Activated CD4-positive, alpha-beta T cell treated with anti-CD3 and anti-CD28 coated beads, Interleukin-2, Interleukin-4, amounts not matched to agents 100 ng/mL and 50 ng/mL, durations not matched to agents 16 hours and 8 hours (primary cell): ENCODE measurements at regions not wholly inside any gene's neighbourhood (a gene's known extent, or its start where the extent isn't known, plus 50 kb on each side); places are given as distances from the start of the nearest gene placed in this dataset.
"Not testable (repeated sequence)": the region's sequence is repeated elsewhere in the genome, so short reads cannot be mapped to it uniquely, and the experiment has no call there.

ENCODE experiments used
- DNase-seq: peaks from one replicate; pipeline ENCODE4 v3.0.0-alpha.2; 2020; ENCODE audit warnings: low spot score

- peak; percentile 31 for DNase-seq
Measured at GRCh38 chr10:28991333-28992270, 297.3 kb upstream of the LYZL1 start.

- no peak for DNase-seq
Measured at GRCh38 chr10:28993056-28993455, 295.8 kb upstream of the LYZL1 start.

DNA sequence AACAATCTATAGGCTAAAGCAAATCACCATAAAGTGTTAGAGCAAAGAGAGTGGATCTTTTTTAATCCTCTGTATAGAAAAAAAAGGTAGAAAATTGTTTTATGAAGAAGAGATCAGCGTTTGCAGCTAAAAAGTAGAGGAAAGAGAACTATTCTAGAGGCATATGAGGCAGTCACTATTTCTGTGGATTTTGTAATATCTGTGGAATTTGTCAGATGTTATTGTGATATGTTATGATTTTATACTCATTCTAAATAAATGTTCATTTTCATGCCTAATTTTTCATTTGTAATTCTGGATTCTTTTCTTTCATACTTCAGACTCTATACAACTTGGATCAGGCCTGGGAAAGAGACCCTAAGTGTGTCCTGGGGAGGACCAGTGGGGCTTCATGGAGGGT is 295.0 kb upstream of the LYZL1 start:
- no peak for DNase-seq

- DNase-seq = not testable (repeated sequence)
Measured at GRCh38 chr10:28994802-28995201, 294.1 kb upstream of the LYZL1 start.

DNA sequence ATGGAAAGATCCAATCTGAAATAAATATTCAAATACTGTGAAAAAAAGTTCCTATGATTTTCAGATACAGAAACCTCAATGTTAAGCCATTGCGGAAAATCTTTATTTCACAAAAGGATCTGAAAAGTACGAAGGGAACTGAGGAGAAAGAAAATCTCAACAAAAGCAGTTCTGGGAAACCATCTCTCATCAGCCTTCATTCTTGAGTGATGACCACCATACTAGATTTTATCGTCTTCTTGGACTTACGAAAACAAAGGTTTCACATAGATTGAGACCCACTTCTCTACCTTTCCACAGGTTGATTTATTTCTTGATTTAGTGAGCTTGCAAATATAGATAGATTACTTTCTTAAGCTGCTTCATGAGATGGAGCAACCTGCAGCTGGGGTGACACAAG is 293.4 kb upstream of the LYZL1 start:
- DNase-seq = no peak

GRCh38 chr10:28996345-28996744 is 292.5 kb upstream of the LYZL1 start:
- DNase-seq = no peak

GRCh38 chr10:28996947-28997551 is 291.8 kb upstream of the LYZL1 start:
- DNase-seq = no peak

- no peak for DNase-seq
Measured at GRCh38 chr10:28997734-28998133, 291.1 kb upstream of the LYZL1 start.

DNA sequence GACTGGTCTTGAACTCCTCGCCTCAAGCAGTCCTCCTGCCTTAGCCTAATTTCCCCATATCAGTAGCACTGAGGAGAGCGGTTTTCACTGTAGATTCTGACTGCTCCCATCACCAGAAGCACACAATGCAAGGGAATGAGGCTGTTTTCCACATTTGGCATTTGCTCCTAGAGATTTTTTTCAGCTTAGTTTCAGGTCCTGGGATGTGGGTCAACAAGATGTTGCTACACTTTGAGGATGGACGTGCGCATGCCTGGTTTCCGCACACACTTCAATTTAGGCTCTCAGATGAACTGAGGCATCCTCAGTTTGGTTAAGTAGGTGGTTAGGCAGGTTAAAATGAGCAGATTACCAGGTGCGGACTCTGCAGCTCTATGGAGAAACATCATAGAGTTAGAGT is 287.1 kb upstream of the LYZL1 start:
- DNase-seq = no peak

GRCh38 chr10:29003014-29003413 is 285.9 kb upstream of the LYZL1 start:
- not testable (repeated sequence) for DNase-seq

GRCh38 chr10:29005988-29006387 is 282.9 kb upstream of the LYZL1 start:
- no peak for DNase-seq

DNA sequence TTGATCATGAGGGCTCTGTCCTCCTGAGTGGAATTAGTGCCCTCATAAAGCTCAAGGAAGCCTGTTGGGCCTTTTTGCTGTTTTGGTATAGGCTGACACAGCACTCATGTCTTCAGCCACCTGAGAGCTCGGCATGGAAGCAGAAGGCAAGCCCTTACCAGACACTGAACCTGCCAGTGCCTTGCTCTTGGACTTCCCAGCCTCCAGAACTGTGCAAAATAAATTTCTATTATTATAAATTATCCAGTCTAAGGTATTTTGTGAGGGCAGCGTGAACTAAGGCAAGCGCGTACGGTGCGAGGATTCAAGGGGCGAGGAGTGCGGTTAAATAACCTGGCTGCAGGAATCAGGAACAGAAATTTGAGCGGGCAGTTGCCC is 281.5 kb upstream of the LYZL1 start:
- DNase-seq = no peak

DNA sequence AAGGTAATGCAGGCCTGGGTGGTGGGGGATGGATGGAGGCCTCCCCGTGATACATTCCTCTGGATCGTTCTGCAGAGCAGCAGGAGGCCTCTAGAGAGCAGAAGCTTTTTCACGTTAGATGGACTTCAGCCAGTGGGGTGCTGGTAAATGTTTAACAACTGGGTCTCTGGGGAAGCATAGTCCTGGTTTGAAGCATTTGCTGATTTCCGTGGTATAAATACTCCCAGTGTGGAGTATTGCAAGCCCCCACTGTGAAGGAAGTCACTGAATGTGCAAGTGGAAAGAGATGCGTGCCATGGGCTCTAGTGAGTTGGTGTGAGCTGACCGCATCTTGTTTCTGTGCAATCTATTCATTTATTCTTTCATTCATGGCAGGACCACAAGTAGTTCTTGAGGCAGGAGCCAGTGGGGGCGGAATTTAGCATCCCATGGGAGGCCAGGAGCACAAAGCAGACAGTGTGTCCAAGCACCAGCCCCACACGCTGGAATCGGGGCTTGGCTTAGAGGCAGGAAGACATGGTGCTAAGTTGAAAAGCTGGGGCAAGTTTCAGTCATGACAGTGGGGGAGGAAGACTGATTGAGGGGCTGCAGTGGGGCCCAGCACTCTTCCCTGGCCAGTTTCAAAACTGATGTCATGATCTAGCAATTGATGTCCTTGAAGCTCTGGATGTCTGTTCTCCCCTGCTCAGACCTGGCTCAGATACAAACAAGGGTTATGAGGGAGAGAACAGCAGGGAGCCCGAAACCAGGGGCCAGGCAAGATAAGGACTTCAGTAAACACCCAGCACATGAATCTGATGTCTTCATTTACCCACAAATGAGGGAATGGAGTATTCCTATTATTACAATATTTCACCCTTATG is 280.9 kb upstream of the LYZL1 start:
- DNase-seq = no peak

- DNase-seq = no peak
Measured at GRCh38 chr10:29009464-29009863, 279.4 kb upstream of the LYZL1 start.

DNA sequence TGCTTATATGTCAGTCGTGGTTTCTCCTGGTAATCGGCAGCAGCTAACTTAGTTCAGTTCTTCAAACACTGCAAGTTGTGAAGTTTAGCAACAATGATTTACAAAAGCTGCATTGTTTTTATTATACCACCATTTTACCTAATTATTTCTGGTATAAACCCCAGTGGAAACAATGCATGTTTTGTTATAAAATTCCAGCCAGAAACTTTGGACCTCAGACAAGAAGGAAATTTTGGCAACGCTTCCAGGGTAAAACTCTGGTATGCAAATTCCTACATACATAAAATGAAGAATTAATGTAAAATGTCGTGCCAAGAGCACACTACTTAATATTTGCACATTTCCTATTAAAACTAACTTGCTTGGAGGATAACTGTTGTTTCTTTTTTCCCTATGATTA is 277.4 kb upstream of the LYZL1 start:
- DNase-seq = no peak

DNA sequence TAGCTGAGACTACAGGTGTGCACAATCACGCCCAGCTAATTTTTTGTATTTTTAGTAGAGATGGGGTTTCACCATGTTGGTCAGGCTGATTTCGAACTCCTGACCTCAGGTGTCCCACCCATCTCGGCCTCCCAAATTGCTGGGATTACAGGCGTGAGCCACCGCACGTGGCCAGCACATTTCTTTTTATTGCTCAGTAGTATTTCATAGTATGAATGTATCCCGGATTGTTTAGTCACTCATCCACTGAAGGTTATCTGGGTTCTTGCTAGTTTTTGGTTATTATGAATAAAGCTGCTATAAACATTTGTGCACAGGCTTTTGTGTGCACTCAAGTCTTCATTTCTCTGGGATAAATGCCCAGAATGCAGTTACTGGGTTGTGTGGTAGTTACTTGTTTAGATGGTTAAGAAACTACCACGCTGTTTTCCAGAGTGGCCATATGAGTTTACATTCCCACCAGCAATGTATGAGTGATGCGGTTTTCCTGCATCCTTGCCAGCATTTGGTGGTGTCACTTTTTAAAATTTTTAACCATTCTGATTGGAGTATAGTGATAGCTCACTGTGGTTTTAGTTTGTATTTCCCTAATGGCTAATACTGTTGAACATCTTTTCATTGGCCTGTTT is 275.8 kb upstream of the LYZL1 start:
- DNase-seq = no peak

- no peak for DNase-seq
Measured at GRCh38 chr10:29021591-29021990, 267.3 kb upstream of the LYZL1 start.

GRCh38 chr10:29022513-29022912 is 266.4 kb upstream of the LYZL1 start:
- DNase-seq = no peak

- DNase-seq = no peak
Measured at GRCh38 chr10:29023678-29024077, 265.2 kb upstream of the LYZL1 start.

DNA sequence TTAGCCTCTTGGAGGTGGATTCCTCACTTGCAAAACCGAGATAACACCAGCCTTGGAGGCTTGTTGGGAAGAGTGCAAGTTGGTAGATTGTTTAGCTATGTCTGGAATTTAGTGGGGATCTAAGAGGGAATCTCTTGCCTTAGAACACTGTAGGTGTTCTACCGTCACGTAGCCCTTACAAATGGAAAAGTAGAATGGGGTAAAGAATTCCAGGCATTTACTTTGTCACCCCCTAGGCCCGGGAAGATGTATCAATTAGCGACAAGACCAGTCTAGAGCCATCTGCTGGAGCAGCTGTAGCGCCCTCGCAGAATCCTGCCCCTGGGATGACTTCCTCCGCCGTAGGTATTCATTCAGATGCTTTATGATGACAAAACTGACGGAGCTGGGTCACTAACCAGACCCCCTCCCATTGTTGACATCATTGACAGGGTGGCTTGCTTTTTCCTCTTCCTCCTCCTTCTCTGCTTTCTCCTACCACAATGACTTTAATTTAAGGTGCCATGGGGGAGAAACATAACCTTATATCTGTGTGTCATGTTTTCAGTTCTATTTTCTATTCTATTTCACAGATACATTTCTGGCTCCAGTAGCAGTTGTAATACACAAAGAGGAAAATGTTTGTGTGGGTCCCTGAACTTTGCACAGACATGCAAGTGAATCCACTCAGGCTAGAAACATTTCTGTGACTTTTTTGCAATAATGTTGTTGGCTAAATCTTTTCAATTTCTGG is 262.6 kb upstream of the LYZL1 start:
- DNase-seq = no peak

DNA sequence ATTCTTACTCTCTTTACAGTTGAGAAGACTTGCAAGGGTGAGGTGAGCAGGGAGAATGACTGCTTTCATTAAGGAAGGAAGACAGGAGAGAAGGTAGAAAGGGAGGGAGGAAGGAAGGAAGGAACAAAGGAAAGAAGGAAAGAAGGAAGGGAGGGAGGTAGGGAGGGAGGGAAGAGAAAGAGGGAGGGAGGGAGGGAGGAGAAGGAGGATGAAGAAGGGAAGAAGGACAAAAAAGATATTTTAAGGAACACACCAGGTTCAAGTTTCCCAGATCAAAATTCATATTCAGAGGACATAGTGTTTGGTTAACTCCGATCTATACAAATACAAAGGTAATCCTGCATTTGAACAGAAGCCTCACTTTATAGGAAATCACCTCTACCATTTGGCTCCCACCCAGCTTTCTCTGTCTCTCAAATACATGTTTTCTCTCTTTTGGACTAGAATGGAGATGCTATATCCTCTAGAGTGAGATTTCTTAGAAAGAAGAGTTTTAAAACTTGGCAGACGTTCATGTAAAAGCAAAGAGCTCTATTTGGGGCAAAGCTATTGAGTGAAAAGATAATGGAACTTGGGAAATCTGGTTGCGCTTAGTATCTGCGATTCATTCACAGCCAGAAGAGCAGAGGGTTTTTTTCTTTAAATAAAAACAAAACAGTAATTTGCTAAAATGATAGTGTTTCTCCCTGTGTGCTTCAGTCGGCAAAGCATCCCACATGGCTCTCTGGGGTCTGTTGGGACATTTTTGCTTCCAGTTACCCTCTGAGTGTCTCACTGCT is 261.9 kb upstream of the LYZL1 start:
- DNase-seq = no peak
